T-helper 9 cell (primary cell): ENCODE measurements at regions not wholly inside any gene's neighbourhood (a gene's known extent, or its start where the extent isn't known, plus 50 kb on each side); places are given as distances from the start of the nearest gene placed in this dataset.
"Not testable (repeated sequence)": the region's sequence is repeated elsewhere in the genome, so short reads cannot be mapped to it uniquely, and the experiment has no call there.

Source experiments
- DNase-seq: peaks from one replicate; pipeline ENCODE4 v3.0.0-alpha.2; 2020

DNA sequence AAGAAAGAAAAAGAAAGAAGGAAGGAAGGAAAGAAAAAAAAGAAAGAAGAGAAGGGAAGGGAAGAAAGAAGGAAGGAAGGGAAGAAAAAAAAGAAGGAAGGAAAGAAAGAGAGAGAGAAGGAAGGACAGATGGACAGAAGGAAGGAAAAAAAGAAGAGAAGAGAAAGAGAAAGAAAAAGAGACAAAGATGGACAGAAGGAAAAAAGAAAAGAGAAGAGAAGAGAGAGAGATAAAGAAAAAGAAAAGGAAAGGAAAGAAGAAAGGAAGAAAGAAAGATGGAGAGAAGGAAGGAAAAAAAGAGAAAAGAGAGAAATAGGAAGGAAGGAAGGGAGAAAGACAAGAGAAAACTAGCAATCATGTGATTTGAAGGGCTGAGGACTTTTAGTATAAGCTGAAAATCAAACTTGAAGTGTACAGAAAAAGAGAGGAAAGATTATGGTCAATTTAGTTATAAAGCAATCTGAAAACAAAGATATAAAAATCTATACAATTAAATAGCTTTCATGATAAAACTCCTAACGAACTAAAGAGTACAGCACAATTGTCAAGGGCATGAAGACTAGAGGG, 115.3 kb downstream of the LTN1 start:
- DNase-seq: no peak

GRCh38 chr21:28875078-28875477, 117.6 kb downstream of the LTN1 start:
- DNase-seq: no peak

DNA sequence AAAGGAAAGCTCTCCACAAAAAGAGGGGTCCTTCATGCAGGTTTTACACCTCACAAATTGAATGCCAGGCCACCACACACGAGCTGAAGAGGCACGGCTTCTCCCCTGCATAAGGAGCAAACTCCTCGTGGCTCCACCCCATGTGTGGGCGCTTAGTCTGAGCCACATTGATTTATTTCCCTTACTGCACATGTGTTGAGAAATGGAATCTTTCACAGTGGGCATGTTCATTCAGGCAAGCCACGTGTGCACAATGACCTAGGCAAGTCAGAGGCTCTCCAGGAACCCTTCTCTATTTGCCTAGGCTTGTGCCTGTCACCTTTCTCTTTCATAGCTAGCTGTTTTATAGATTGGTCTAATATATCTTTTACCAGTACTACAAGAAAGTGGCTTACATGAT, 120.5 kb downstream of the LTN1 start:
- no peak for DNase-seq

- no peak for DNase-seq
Measured at GRCh38 chr21:28871388-28872010, 121.2 kb downstream of the LTN1 start.

DNA sequence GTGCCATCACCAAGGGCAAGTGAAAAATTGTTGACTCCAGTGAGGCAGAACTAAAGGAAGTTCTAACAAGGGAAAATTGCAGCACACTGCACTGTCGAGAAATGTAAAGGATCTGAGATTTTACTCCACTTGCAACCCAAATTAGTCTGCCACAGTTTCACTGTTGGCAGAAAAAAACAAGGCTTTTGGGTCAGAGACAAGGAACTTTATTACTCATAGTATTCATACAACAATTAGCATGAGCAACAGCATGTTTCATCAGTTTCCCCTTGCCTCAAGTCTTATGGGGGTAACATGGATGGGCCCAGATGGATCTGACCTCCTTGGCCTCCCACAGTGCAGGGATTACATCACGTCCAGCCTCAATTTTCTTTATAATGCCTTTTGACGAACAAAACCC, 125.3 kb downstream of the LTN1 start:
- DNase-seq: no peak

DNA sequence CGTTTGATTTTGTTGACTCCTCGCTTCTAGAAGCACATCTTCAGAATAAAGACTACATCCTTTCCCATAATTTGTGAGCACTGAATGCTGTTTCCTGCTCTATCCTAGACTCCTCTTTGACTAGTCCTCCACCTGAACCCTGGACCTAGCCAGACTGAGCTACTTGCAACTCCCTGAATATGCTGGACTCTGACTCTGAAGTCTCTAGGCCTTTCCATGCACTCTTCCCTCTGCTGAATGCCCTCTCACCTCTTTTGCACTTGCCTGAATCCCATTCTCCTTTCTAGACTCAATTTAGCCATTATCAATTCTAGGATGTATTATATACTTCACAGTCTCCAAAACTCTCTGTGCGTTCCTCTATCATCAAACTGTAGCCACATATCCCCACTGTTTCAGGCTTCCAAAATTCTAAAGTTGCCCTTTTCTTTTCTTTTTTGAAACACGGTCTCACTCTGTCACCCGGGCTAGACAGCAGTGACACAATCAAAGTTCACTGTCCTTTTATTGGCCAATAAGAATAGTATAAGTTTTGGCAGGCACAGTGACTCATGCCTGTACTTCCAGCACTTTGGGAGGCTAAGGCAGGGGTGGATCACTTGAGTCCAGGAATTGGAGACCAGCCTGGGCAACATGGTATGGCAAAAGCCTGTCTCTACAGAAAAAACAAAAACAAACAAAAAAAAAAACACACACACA, 127.0 kb downstream of the LTN1 start:
- DNase-seq: no peak

DNA sequence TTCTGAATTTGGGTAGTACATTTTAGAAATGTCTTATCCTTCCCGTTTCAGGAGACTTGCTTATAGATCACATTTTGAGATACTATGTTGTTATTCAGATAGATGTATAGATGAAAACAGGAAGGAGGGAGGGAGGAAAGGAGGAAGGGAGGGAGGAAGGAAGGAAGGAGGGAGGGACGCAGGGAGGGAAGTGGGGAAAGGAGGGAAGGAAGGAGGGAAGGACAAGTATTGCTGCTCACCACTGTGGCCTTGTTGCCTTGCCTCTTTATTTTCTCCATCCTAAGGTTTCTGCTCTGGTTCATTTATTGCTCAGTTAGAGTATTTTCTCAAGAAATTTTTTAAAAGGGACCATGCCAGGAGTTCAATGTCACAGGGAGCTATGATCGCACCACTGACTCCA, 134.3 kb downstream of the LTN1 start:
- no peak for DNase-seq

GRCh38 chr21:28857752-28858151, 134.9 kb downstream of the LTN1 start:
- no peak for DNase-seq

DNA sequence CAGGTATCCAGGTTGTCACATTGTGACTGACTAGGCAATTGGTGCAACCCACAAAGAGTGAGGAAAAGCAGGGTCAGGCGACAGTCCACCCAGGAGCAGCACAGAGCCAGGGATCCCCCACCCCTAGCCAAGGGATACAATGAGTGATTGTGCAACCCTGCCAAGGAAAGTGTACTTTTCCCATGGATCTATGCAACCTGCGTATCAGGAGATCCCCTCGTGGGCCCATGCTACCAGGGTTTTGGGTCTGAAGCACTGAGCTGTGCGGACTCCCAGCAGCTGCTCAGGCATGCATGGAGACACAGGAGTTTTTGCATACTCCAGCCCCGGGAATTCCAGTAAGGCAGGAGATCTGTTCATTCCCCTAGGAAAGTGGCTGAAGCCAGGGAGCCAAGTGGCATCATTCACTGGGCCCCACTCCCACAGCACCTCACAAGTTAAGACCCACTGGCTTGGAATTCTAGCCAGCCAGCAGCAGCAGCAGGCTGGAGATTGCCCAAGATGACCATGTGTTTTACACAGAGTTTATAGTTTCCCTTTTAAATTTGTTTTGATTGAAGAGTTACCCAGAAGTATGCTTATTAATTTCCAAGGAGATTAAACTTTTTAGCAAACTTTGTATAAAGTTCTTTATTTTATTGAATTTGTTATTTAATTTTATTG, 136.0 kb downstream of the LTN1 start:
- no peak for DNase-seq

GRCh38 chr21:28852706-28853105, 140.0 kb downstream of the LTN1 start:
- no peak for DNase-seq

DNA sequence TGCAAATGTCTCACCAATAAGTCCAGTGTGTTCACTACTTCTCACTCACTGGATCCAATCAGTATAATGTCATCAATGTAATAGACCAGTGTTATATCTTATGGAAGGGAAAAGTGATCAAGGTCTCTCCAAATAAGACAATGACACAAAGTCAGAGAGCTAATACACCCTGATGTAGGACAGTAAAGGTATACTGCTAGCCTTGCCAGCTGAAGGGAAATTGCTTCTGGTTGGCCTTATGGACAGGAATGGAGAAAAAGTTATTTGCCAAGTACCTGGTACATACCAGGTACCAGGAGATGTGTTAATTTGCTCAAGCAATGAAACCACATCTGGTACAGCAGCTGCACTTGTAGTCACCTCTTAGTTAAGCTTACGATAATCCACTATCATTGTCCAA, 141.0 kb downstream of the LTN1 start:
- DNase-seq: no peak

- not testable (repeated sequence) for DNase-seq
Measured at GRCh38 chr21:28839237-28839636, 153.4 kb downstream of the LTN1 start.

DNA sequence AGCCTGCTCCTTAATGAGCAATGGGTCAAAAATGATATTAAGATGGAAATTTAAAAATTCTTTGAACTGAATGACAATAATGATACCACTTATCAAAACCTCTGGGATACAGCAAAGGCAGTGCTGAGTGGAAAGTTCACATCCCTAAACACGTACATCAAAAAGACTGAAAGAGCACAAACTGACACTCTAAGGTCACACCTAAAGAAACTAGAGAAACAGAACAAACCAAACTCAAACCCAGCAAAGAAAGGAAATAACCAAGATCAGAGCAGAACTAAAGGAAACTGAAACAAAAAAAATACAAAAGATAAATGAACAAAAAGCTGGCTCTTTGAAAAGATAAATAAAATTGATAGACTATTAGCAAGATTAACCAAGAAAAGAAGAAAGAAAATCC, 155.3 kb downstream of the LTN1 start:
- not testable (repeated sequence) for DNase-seq

- DNase-seq: not testable (repeated sequence)
Measured at GRCh38 chr21:28836588-28836987, 156.1 kb downstream of the LTN1 start.

DNA sequence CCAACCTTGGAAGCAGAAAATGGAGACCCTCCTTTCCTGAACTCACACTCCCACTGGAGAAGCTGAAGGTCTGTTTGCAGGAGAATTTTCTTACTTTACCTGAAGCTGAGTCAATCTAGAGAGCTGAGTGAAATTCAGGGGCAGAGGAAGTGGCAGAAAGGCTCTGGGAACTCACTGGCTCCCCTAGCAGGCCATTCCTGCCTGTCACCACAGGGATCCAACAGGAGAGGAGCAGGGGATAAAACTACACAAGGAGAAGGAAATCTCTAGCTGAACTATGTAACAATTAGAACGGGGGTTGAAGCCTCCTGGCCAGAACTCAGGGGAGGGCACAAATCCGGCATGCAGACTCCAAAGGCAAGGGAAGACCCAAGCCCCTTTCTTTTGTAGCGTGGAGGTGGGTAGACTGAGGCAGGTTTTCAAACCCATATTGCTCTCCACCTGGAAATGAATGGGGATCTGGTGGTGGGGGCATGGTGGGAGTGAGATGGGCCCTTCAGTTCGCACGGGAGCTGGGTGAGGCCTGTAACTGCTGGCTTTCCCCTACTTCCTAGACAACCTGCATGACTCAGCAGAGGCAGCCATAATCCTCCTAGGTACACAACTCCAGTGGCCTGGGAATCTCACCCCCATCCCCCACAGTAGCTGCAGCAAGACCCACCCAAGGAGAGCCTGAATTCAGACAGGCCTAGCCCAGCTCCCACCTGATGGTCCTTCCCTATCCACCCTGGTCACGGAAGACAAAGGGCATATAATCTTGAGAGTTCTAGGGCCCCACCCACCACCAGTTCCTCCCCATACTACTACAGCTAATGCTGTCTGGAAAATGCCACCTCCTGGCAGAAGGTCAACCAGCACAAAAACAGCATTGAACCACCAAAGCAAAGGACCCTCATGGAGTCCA, 158.1 kb downstream of the LTN1 start:
- DNase-seq: no peak

GRCh38 chr21:28833609-28834008, 159.1 kb downstream of the LTN1 start:
- no peak for DNase-seq

GRCh38 chr21:28833182-28833581, 159.5 kb downstream of the LTN1 start:
- no peak for DNase-seq

- no peak for DNase-seq
Measured at GRCh38 chr21:28832715-28833061, 160.0 kb downstream of the LTN1 start.

DNA sequence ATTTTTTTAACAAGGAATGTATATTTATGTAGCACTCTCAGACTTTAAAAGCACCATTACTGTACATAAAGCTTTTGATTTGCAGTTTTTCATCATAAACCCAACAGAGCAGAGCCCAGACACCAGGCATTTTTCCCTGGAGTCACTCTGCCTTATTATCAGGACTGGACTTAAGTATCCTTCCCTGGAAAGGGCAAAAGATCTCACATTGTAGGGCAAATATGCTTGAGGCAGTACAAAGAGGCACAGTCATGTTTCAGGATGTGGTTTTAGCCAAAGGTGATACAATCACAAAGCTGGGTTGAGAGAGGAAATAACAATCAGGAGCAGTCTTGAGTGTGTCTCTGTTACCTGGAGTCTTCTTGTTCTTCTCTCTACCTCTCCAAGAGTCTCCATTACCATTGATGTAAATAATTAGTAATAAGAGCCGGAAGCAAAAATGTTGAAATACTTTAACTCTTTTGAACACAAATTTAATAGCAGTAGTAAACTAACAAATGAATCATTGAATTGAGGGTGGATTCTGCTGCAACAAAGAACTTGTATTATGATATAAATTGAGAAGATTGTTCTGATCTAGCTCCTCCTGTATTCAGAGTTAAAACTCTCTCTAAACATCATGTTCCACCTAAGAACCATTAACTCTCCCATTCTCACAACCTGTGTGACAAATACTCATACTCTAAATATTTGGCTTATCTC, 160.5 kb downstream of the LTN1 start:
- no peak for DNase-seq

GRCh38 chr21:28828981-28829380, 163.7 kb downstream of the LTN1 start:
- DNase-seq: no peak

DNA sequence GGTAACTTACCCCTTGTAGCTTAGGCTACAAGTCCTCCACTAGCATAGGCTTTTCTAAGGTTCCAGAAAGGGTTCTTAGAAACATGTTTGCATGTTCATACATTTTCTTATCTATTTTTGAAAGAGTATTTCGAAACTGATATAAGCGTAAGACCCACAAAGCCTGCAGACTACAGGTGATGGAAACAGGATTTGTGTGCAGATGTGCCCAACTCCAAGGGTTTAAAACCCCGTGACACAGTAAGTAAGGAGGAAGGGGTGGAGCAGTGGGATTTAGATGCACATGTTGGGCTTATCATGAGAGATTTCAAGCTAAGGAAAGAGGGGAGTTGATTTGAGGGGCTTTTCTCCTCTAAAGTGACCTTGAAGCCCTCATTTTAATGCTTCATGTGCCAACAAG, 164.7 kb downstream of the LTN1 start:
- DNase-seq: no peak

- DNase-seq: no peak
Measured at GRCh38 chr21:28827422-28827821, 165.3 kb downstream of the LTN1 start.
